NCI-H2081 (cell line): ENCODE measurements at regions not wholly inside any gene's neighbourhood (a gene's known extent, or its start where the extent isn't known, plus 50 kb on each side); places are given as distances from the start of the nearest gene placed in this dataset.
A peak's percentile ranks its signal among the peaks of the same experiment; 100 is the strongest.
"Not testable (repeated sequence)": the region's sequence is repeated elsewhere in the genome, so short reads cannot be mapped to it uniquely, and the experiment has no call there.

Source experiments
- DNase-seq, 2 experiments: peaks; one replicate each; lab custom pipeline; 2025; lab: John Stamatoyannopoulos, UW

DNA sequence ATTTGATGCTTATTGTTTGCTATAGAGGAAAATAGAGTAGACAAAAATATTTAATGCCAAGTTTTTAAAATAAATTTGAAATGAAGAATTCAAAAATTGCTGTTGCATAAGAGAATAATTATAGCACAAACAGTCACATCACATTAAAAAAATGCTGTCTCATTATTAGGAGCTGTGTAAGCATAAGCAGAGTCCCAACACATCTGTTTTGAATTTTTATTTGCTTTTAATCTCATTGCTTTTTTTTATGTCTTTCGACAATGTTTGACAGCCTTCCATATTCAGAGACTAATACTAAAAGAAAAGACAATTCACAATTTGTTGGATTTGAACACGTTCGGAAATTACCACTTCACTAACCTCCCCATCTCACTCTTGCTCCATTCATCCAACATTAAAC is 143.5 kb downstream of the TFPI2 start:
- DNase-seq: no peak

DNA sequence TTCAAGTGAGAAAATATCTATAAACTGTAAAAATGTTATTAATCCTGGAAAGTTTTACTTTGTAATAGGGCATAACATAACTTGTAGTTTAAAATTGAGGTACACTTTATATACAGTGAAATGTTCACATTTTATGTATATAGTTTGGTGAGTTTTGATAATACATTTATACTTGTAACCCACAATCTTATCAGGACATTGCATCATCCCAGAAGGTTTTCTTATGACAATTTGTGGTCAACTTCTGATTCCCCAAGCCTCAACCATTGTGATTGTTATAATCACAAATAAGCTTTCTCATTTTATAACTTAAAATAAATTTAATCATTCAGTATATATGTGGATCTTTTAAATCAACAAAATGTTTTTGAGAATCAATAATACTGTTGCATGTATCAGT is 151.1 kb downstream of the TFPI2 start:
- no peak for DNase-seq

DNA sequence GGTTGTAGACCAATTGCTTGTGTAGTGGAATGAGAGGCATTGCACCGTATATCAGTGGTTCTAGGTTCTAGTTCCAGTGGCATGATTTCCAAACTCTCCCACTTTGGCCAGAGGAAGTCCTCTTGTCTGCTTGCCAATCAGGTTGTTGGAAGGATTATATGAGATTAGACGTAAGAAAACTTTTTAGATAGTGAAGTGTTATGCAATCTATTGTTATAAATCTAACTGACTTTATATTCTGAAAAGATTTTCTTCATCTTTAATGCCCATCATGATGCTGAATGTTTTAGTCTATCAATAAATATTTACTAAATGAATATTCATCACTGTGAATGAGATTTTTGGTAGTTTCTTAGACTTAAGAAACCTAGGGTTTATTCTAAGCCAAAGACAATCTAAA is 152.6 kb downstream of the TFPI2 start:
- no peak for DNase-seq

DNA sequence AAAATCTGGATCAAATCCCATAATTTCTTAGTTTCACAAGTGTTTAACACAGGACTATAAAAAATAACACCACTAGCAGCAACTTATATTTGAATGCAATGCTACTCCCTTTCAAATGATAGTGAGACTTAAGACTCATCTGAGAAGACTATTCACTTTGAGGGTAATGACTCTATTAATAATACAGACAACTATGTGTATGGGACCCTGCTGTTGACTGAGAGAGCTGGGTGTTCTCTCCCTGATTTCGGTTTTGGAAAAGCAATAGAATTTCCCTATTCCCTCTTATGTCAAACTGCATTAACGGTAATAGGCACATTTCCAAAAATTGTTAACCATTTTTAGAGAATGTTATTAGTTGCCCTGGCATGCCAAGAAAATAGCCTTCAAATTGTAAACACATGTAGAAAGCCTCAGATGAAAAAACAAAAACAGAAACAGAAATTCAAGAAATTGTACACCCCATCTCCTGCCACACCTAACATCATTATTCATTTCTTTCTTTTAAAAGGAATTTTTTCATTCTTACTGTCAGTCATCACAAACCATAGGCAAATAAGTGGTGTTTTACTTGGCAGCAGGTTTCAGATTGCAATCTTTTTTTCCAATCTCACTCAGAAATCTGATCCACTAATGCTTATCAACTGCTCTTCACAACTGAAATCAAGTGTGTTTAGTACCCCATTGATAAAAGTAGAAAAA is 153.7 kb downstream of the TFPI2 start:
- DNase-seq: peak in 1 of 2 experiments; percentile 30

DNA sequence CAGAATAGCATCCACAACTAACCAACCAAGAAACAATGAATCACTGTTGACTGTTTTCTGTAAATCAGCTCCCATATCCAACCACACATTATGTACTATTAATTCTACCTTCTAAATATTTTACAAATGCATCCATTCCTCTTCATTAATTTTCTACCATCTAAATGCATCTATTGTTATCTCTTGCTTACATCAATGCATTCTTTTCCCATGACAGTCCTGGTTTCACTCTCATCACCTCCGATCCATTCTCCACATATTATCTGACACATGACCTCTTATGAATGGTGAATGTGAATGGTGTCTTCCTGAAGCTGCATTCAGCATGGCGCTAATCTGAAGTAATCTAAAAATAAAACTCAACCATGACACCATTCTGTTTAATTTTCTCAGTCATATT is 153.8 kb upstream of the CALCR start:
- no peak for DNase-seq

DNA sequence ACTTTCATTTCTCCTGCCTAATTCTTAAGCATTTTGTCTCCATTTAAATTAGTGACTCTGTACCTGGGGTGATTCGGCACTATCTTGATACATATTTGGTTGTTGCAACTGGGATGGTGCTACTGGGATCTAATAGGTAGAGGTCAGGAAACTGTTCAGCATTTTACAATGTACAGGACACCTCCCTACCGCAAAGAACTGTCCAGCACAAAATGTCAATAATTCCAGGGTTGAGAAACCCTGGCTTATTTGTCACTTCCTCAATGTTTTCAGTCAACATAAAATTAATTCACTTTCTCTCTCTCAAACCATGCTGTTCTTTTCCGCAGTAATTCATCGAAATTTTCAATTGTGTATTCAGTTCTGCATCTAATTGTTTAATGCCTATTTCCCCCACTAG is 151.4 kb upstream of the CALCR start:
- no peak for DNase-seq

DNA sequence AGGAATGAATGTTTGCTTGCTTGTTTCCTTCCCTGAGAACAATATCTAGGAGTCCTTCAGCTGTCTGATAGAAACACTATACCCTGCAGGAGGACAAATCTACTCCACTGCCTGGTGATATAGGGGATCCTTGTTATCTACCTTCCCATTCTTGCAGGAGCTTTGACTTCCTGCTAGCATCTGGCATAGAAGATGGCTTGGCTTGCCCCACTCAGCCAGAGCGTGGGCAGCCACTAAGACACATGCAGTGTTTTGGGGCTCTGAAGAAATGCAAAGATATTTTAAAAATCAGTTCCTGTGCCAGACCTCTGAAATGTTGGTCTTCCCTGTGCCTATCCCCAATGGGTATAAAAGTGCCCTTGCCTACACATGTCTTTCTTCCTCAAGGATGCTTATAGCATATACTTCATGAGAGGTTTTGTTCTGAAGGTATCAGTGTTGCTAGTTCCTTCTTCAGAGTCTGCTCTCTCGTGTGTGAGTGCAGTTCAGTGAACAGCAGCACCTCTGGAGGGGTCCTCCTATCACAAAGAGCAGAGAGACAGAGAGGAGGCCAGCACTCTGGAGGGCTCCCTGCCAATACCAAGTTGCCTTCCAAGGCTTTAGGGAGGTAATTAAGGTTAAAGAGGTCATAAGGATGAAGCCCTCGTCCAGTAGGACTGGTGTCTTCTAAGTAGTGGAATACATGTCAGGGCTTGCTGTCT is 149.1 kb upstream of the CALCR start:
- DNase-seq: no peak

DNA sequence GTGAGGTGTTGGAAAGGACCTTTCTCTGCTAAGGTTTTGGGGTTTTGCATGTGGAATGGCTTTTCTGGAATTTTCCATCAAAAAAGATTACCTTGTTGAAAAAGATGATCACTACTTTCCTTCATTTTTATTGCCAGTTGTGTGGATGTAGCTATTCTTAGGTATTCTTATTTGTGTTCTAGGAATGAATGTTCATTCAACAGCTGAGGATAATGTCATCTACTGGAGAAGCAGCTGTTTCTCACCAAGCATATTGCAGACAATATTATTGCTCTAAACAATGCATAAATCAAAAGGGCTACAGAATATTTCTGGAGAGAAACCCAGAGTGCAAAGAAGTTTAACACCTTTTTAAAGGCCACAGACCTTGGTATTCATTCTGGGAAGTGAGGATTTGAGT is 145.6 kb upstream of the CALCR start:
- no peak for DNase-seq

DNA sequence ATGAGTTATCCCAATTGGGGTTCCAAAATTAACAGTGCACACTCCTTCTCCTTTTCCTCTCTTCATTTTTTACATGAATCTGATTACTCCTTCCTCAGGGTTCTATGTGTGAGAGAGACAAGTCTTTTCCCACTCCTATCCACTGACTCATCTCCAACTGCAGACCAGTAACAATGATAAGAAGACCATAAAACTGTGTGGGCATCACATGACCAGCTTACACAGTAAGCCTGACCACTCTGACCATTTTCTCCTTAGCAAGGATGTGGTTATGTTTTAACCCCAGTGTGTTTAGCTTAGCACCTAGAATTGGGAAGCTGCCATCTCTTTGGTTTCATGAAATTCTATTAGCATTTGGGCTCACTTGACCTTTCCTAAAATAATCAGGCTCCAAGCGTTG is 145.0 kb upstream of the CALCR start:
- no peak for DNase-seq

DNA sequence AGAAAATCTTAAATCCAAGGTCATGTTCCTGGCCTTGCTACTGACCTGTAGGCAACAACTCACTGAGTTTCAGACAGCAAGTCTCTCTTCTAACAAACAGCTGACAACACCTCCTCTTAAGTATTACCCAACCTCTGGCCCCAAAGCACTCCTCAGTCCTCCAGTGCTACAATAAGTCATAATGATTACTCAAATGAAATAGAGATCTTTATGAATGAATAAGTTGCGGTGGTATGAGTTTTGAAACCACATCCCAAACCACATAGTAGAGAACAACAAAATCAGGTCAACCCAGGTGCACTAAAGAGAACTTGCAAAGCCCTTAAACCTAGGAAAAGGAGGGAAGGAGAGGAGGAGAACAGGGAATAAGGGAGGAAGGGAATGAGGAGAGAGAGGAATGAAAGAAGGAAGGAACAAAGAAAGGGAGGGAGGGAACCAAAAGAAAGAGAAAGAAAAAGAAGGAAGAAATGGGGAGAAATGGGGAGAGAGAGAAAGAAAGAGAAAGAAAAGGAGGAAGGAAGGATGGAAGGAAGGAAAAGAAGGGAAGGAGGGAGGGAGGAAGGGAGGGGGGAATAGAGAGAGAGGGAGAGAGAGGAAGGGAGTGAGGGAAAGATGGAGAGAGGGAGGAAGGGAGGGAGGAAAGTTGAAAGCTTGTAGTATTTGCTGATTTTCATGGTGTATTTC is 142.8 kb upstream of the CALCR start:
- DNase-seq: no peak

DNA sequence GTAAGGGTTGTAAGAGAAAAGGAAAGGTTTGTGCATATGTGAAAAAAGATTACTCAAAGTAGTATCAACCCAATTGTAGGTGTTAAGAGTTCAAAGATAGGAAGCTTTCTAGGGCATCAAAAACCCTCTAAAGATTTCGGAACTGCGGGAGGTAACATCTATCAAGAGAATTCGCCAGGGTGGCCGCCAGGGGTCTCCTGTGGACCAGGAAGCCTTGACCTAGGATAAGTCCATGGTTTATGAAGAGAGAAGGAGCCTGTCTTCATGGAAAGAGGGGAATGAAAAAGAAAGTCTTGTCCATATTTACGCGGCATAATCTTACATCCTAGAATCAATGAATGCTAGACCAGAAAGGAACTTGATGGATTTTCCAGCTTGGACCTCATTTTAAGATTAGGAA is 140.7 kb upstream of the CALCR start:
- DNase-seq: no peak

DNA sequence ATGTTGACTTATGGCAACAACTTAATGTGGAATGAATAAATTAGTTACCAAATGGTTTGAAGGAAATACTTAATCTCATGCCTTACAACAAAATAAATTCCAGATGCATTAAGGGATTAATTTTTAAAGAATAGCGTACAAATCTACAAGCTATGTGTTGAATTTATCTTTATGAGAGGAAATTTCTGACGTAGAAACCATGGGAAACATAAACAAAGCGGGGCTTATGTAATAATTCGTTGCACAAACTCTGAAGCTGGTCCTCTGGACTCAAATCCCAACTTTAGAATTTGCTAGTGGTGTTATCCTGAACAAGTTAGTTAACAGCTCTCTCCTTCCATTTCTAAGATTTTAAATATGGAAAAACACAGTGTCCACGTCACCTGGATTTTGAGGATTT is 137.4 kb upstream of the CALCR start:
- no peak for DNase-seq

DNA sequence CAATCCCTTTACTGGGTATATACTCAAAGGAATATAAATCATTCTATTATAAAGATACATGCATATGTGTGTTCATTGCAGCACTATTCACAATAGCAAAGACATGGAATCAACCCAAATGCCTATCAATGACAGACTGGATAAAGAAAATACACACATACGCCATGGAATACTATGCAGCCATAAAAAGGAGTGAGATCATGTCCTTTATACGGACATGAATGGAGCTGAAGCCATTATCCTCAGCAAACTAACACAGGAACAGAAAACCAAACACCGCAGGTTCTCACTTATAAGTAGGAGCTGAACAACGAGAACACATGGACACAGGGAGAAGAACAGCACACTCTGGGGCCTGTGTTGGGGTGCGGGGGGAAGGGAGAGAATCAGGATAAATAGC is 133.7 kb upstream of the CALCR start:
- DNase-seq: not testable (repeated sequence)

DNA sequence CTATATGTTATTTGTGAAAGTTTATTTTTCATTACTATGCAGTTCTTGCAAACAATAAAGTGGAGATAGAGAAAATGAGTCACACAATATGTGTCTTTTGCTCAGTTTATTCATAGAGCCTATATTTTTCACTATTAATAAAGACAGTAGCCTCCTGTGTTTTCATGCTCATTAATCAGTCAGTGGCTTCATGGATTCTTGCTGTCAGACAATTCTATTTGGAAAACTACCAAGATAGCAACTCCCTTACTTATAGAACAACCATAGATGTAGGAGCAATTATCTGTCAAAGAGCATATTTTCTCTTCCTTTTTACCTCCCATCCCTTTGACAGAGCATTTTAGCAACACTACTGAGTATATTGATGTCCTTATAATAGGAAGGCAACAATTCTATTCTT is 132.7 kb upstream of the CALCR start:
- DNase-seq: no peak

DNA sequence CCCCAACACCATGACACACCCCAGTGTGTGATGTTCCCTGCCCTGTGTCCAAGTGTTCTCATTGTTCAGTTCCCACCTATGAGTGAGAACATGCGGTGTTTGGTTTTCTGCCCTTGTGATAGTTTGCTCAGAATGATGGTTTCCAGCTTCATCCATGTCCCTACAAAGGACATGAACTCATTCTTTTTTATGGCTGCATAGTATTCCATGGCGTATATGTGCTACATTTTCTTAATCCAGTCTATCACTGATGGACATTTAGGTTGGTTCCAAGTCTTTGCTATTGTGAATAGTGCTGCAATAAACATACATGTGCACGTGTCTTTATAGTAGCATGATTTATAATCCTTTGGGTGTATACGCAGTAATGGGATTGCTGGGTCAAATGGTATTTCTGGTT is 131.6 kb upstream of the CALCR start:
- not testable (repeated sequence) for DNase-seq

DNA sequence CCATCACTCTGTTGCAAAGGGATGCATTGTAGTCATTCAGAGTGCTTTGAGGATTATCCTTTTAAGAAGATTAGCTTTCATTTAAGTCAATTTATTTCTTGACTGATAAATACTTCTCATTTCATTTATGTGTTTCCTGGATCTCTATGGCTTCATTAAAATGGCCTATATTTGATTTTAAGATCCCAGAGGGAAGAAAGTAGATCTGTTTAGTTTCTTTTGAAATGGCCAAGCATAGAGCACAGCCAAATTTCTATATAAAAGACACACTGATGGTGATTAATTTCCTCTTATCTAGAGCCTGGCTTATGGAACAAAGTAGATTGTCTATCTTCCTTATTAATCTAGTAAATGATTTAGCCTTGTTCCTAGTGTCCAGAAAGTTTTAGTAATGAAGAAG is 129.7 kb upstream of the CALCR start:
- DNase-seq: no peak

DNA sequence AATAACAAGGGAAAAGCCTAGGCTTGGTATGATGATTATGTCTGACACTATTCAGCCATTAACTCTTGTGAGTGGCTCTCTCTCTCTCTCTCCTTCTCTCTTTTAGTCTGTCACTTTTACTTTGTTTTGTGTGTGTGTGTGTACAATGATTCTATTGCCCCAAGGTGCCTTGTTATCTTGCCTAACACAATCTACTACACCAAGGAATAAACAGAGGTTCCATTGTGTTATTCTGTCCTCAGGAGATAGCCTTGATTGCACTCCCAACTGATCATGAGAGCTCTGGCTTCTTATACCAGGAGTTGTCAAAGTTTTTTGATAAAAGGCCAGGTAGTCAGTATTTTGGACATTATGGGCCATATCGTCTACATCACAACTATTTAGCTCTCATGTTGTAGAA is 123.4 kb upstream of the CALCR start:
- no peak for DNase-seq

DNA sequence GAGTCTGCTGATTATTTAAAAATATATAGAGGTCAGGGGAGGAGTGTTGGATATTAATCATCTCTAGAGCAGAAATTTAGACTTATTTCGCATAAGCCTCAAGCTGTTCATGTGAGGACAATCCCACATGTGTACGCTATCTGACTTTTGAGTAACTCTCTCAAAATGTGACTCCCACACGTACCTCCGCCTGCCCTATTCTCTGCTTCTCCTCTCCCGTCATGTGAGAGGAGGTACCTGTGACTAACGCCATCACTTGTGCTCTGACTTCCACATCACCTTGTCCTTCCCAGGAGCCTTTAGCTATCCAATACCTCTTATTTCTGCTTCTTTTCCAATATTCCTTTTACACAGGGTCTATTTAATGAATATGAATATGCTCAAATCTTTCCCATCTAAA is 119.3 kb upstream of the CALCR start:
- DNase-seq: no peak

DNA sequence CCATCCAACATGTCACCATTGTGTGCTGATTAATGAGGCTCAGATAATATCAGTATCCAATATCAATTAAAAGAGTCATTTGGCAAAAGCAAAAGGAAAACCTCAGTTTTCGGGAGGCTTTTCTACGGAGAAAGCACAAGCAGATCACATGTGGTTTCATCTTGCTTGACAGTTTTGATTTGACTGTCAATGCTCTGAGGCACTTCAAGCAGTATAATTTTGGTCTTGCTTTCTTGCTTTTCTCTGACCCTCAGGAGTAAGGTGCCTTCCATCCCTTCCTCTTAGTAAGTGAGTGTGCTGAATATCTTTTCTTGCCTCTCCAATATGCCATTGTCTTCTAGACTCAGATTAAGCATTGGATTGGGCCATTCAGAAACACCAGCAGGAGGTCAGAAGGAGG is 115.5 kb upstream of the CALCR start:
- DNase-seq: no peak

DNA sequence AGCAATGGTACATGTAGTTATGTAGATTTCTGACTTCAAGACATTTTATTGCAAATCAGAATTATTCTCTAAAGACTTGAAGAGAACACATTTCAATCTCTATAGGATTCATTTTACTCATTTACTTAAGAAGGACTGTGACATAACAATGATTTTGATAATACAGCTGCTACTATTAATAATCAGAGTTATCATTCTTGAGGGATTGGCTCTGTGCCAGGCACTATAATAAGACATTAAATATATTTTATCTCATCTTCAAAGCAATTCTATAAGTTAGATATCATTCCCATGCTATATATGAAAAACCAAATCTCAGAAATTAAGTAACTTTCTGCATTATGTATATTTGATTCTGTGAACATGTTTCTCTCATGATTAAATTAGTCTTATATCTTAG is 103.7 kb upstream of the CALCR start:
- no peak for DNase-seq

DNA sequence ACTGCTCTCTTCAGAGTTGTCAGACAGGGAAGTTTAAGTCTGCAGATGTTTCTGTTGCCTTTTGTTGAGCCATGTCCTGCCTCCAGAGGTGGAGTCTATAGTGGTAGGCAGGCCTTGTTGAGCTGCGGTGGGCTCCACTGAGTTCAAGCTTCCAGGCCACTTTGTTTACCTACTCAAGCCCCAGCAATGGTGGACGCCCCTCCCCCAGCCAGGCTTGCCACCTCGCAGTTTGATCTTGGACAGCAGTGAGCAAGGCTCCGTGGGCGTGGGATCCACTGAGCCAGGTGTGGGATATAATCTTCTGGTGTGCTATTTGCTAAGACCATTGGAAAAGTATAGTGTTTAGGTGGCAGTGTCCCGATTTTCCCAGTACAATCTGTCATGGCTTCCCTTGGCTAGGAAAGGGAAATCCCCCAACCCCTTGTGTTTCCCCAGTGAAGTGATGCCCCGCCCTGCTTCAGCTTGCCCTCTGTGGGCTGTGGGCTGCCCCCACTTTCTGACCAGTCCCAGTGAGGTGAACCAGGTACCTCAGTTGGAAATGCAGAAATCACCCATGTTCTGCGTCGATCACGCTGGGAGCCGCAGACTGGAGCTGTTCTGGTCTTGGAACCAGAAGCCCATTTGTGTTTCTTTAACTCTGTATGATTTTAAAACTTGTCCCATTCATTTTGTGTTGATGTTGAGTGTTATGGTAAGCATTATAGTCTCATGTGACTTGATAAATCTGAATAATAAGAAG is 89.2 kb upstream of the CALCR start:
- no peak for DNase-seq

DNA sequence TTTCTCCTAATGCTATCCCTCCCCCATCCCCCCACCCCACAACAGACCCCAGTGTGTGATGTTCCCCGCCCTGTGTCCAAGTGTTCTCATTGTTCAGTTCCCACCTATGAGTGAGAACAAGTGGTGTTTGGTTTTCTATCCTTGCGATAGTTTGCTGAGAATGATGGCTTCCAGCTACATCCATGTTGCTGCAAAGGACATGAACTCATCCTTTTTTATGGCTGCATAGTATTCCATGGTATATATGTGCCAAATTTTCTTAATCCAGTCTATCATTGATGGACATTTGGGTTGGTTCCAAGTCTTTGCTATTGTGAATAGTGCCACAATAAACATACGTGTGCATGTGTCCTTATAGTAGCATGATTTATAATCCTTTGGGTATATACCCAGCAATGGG is 83.6 kb upstream of the CALCR start:
- not testable (repeated sequence) for DNase-seq
